ENCODE measurements at regions not wholly inside any gene's neighbourhood (a gene's known extent, or its start where the extent isn't known, plus 50 kb on each side); places are given as distances from the start of the nearest gene placed in this dataset.

- TF ChIP-seq CTCF (IDR thresholded peaks at IDR 0.05; ENCODE audit: insufficient read depth, low read depth, low read length), result no peak
- no peak for TF ChIP-seq EZH2 (IDR thresholded peaks at IDR 0.05; ENCODE audit: insufficient read depth, low read length)
Measured at GRCh38 chr14:98218218-98218617, 1053.8 kb downstream of the BCL11B start.

All from astrocyte (in vitro differentiated cells and primary cell).